ENCODE measurements at regions not wholly inside any gene's neighbourhood (a gene's known extent, or its start where the extent isn't known, plus 50 kb on each side); places are given as distances from the start of the nearest gene placed in this dataset.
"Not testable (repeated sequence)": the region's sequence is repeated elsewhere in the genome, so short reads cannot be mapped to it uniquely, and the experiment has no call there.

DNA sequence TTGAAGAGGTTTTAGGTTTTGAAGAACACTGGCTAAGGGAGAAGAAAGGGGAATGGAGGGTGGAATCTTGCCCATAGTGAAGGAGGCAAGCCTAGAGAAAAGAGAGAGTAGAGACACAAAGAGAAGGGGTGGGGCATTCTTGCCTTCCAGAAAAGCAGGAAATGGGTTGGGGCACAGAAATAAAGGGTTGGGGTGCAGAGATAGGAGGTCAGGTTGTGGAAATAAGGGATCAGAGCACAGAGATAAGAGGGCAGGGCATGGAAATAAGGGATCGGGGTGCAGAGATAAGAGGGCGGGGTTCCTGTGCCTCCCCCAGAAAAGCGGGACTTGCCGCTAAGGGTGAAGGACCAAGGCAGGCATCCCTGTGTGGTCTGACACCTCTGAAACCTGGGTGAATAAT, 69.9 kb downstream of the ALG1L2 start:
- H3K4me1 ChIP-seq; DNase-seq; H3K4me3 ChIP-seq; intact Hi-C loops (cut with DNase I; ENCODE audit: low total_unique reads); H3K9me3 ChIP-seq; H3K36me3 ChIP-seq; H3K27ac ChIP-seq; H3K27me3 ChIP-seq: not testable (repeated sequence)

DNA sequence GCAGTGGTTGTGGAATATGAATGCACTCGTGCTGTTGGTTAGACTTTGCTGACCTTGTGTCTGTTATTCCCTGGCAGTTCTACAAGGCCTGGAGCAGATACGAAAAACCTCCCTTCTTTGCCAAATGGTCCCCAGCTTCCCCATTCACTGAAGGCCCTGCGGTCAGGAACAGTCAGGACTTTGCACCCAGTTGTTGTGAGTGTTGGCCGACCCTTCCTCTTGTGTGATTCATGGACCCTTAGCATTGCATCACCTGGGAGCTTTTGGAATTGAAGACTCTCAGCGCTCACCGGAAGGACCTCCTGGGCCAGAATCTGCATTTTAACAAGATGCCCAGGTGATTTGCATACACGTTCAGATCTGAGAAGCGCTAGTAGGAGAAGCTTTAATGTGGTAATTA, 71.6 kb downstream of the ALG1L2 start:
- H3K27me3 ChIP-seq; H3K27ac ChIP-seq; H3K36me3 ChIP-seq; H3K4me3 ChIP-seq; H3K9me3 ChIP-seq; DNase-seq; intact Hi-C loops (cut with DNase I; ENCODE audit: low total_unique reads); H3K4me1 ChIP-seq: not testable (repeated sequence)

DNA sequence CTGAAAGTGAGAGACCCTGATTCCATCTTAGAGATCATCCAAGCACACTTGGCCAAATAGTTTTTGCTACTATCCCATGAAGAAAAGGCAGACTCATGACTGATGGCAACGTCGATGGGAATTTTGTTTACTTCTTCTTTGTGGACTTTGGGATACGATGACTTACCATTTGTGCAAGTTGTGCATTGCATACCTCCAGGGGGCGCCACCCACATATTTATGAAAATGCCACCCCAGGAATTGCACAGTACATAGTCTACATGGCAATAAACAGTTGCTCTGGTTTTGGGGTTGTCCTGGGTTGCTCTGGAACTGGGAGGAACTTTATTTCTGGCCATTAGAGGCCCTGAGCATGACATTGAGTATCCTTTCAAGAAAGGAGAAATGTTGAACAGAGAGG, 73.8 kb downstream of the ALG1L2 start:
- H3K27me3 ChIP-seq; H3K36me3 ChIP-seq; H3K4me3 ChIP-seq; intact Hi-C loops (cut with DNase I; ENCODE audit: low total_unique reads); H3K27ac ChIP-seq; H3K4me1 ChIP-seq; DNase-seq; H3K9me3 ChIP-seq: not testable (repeated sequence)

DNA sequence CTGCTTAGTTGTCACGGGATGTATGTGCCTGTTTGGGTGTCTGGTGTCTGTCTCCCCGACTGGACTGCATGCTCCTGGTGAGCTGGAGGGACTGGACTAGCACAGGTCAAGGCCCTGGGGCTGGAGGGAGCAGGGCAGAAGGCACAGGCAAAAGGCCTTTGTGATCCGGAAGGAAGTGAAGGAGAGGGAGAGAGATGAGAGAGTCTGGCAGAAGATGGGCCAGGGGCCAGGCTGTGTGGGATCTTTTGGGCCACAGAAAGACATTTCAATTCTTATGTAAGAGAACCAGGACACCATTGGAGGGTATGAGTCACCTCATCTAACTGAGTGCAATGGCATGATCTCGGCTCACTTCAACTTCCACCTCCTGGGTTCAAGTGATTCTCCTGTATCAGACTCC, 85.2 kb downstream of the ALG1L2 start:
- H3K4me1 ChIP-seq; DNase-seq; H3K9me3 ChIP-seq; H3K27ac ChIP-seq; H3K36me3 ChIP-seq; H3K27me3 ChIP-seq; H3K4me3 ChIP-seq; intact Hi-C loops (cut with DNase I; ENCODE audit: low total_unique reads): not testable (repeated sequence)

DNA sequence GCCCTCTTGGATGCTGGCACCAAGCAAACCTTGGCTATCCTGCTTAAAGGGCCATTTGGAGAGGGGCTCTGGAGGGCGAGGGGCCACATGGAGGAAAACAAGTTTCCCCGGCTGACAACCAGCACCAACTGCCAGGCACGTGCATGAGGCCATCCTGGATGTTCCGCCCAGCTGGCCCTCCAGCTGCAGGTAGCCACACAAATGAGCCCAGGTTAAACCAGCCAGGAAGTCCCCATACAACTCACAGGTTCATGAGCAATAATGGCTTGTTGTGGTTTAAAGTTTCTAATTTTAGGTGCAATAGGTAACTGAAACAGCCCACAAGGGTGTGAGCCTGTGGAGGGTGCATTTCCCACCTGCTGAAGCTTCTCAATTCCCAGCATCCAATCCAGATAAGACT, 93.6 kb downstream of the ALG1L2 start:
- DNase-seq; H3K27me3 ChIP-seq; H3K27ac ChIP-seq; H3K4me3 ChIP-seq; H3K9me3 ChIP-seq; intact Hi-C loops (cut with DNase I; ENCODE audit: low total_unique reads); H3K4me1 ChIP-seq; H3K36me3 ChIP-seq: not testable (repeated sequence)

DNA sequence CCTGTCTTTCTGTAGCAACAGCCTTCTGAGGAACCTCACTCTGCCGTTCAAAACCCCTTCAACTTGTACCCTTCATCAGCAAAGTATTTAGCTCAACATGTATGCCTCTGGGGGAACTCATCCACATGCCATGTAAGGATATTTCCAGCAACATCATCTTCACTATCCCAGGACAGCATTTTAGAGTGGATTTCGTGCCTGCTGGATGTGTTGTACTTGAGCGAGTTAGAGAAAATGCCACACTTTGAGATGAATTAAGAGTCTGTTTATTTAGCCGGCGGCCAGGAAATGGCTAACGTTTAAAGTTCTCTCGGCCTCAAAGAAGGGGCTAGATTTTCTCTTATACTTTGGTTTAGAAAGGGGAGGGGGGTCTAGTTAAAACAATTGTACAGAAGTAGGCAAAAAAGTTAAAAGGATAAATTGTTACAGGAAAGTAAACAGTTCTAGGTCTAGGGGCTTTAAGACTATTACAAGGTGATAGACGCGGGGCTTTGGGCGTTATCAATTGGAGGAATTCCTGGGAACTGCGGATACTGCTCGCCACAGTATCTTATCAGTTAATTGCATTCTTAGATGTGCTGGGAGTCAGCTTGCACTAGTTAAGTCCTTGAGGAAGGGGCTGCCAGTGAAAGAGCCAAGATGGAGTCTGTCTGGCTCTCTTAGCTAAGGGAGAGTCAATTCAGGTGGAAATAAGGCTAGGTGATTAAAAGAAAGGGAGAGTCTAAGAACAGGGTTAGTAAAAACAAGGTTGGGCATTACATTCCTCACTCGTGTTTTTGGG, 95.0 kb downstream of the ALG1L2 start:
- H3K9me3 ChIP-seq; intact Hi-C loops (cut with DNase I; ENCODE audit: low total_unique reads); H3K36me3 ChIP-seq; H3K27me3 ChIP-seq; DNase-seq; H3K4me1 ChIP-seq; H3K27ac ChIP-seq; H3K4me3 ChIP-seq: not testable (repeated sequence)

DNA sequence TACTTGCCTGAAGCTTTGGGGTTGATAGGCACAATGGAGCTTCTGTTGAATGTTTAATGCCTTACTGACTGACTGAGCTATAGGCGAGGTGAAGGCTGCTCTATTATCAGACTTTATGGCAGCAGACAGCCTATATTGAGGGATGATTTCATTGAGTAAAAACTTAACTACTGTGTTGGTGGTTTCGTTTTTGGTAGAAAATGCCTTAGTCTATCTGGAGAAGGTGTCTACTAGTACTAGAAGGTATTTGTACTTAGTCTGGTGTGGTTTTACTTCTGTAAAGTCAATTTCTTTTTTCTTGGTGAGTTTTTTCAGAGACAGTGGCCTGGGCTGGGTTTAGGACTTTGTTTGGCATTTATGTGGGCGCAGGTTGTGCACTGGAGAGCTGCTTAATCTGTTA, 97.2 kb downstream of the ALG1L2 start:
- H3K27ac ChIP-seq; intact Hi-C loops (cut with DNase I; ENCODE audit: low total_unique reads); H3K9me3 ChIP-seq; H3K4me3 ChIP-seq; H3K4me1 ChIP-seq; H3K36me3 ChIP-seq; DNase-seq; H3K27me3 ChIP-seq: not testable (repeated sequence)

DNA sequence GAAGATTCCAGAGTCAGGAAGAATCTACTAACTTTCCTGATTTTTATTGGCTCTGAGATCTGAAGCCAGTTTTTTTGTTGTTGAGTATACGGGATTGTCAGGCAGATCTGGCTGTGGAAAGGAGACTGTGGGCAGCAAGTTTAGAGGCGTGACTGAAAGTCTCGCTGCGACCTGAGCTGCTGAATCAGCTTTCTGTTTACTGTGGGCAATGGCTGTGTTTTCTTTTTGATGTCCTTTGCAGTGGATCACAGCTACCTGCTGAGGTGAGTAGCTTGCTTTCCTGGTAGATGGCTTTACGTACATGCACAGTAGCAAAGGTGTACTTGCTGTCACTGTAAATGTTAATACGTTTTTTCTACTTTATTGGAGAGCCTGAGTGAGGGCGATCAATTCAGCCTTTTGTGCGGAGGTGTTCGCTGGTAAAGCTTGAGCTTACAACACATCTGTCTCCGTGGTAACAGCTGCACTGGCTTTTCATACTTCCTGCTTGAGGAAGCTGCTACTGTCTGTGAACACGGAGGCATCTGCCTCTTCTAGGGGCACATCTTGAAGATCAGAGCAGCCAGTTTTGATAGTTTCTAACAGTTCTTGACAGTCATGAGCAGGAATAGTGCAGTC, 97.8 kb downstream of the ALG1L2 start:
- H3K36me3 ChIP-seq; H3K27me3 ChIP-seq; intact Hi-C loops (cut with DNase I; ENCODE audit: low total_unique reads); H3K9me3 ChIP-seq; H3K4me1 ChIP-seq: not testable (repeated sequence)
- peak overlapping the region; percentile 11 to 31 for H3K4me3 ChIP-seq
- H3K27ac ChIP-seq: peak overlapping the region; percentile 28 to 45
- peak; percentile 28 to 40 for DNase-seq

DNA sequence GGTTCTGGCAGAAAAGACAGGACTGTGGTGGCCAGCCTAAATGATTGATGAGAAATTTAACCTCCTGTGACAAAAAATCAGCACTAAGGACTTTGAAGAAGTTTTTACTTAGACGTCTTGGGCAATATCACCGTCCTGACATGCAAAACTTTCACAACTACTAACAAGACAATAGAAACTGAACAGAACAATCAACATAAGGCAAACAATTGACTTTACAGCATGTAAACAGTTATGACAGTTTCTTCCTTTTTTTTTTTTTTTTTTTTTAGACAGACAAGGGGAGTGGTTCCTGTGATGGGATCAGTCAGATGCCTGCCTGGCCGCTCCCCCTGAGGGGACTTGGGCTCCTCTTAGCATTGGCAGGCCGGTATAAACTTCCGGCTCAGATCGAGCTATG, 100.8 kb downstream of the ALG1L2 start:
- H3K9me3 ChIP-seq; H3K4me3 ChIP-seq; H3K36me3 ChIP-seq; H3K27me3 ChIP-seq; DNase-seq; H3K4me1 ChIP-seq; H3K27ac ChIP-seq; intact Hi-C loops (cut with DNase I; ENCODE audit: low total_unique reads): not testable (repeated sequence)

DNA sequence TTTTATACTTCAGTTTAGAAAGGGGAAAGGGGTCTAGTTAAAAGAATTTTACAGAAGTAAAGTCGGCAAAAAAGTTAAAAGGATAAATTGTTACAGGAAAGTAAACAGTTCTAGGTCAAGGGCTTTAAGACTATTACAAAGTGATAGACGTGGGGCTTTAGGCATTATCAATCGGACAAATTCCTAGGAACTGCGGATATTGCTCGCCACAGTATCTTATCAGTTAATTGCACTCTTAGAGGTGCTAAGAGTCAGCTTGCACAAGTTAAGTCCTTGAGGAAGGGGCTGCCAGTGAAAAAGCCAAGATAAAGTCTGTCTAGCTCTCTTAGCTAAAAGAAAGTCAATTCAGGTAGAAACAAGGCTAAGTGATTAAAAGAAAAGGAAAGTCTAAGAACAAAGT, 102.1 kb downstream of the ALG1L2 start:
- H3K27me3 ChIP-seq; H3K9me3 ChIP-seq; DNase-seq; H3K36me3 ChIP-seq; H3K4me1 ChIP-seq; H3K27ac ChIP-seq; H3K4me3 ChIP-seq; intact Hi-C loops (cut with DNase I; ENCODE audit: low total_unique reads): not testable (repeated sequence)

DNA sequence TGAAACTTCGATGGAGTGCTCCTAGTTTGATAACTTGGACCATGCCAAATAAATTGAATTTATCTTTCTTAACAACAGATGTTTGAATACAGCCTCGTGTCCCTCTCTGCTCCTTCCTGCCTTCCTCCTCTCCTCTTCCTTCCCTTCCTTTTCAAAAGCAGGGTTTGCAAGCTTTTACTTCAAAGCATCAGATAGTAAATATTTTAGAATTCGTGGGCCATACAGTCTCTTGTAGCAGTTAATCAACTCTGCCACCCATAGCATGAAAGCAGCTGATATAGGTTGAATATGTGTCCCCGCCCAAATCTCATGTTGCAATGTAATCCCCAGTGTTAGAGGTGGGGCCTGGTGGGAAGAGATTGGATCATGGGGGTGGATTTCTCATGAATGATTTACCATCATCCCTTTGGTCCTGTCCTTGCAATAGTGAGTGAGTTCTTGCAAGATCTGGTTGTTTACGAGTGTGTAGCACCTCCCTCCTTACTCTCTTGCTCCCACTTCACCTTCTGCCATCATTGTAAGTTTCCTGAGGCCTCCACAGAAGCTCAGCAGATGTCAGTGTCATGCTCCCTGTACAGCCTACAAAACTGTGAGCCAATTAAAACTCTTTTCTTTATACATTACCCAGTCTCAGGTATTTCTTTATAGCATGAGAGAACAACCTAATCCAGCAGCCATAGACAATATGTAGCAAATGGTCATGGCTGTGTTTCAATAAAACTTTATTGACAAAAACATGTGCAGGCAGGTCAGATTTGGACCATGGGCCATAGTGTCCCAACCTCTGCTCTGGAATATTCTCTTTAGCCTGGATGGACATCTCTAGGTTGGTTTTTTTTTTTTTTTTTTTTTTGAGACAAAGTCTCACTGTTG, 102.8 kb downstream of the ALG1L2 start:
- DNase-seq; H3K27me3 ChIP-seq; H3K4me1 ChIP-seq; H3K4me3 ChIP-seq; H3K36me3 ChIP-seq; H3K9me3 ChIP-seq; H3K27ac ChIP-seq; intact Hi-C loops (cut with DNase I; ENCODE audit: low total_unique reads): not testable (repeated sequence)

DNA sequence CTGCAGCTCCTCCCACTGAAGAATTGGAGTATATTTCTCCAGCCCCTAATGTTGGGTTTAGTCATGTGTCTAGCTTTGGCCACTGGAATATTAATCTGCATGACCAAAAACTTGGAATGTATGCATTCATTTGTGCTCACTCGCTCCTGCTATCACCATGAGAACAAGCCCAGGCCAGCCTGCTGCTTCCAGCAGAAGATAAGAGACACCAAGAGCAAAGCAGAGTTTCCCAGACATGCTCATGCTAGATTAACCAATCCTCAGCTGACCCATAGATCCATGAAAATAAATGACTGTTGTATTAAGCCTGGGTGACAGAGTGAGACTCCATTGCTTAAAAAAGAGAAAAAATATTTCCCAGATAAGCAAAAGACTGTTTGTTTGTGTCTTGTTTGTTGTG, 119.6 kb downstream of the ALG1L2 start:
- H3K9me3 ChIP-seq; H3K27ac ChIP-seq; H3K4me3 ChIP-seq; H3K4me1 ChIP-seq; H3K27me3 ChIP-seq; H3K36me3 ChIP-seq; intact Hi-C loops (cut with DNase I; ENCODE audit: low total_unique reads); DNase-seq: not testable (repeated sequence)

DNA sequence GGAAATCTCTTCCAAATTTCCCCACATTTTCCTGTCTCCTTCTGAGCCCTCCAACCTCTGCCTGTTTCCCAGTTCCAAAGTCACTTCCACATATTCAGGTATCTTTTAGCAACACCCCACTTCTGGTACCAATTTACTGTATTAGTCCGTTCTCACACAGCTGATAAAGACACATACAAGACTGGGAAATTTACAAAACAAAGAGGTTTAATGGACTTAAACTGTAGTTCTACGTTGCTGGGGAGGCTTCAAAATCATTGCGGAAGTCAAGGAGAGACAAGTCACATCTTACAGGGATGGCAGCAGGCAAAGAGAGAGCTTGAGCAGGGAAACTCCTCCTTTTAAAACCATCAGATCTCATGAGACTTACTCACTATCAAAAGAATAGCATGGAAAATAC, 122.0 kb downstream of the ALG1L2 start:
- intact Hi-C loops (cut with DNase I; ENCODE audit: low total_unique reads); DNase-seq; H3K27ac ChIP-seq; H3K4me3 ChIP-seq; H3K4me1 ChIP-seq; H3K9me3 ChIP-seq; H3K36me3 ChIP-seq; H3K27me3 ChIP-seq: not testable (repeated sequence)
